Thyroid gland (tissue), 4 donors: ENCODE measurements at regions not wholly inside any gene's neighbourhood (a gene's known extent, or its start where the extent isn't known, plus 50 kb on each side); places are given as distances from the start of the nearest gene placed in this dataset.

Experiments used
- CTCF ChIP-seq, 6 experiments: fragments of 200-600 bp in 3 of 6; fragments of 450-650 bp in 3 of 6; sonication (generic) in 3 of 6; IDR thresholded peaks; one replicate each; pipeline ENCODE4 v1.5.1; 2016 to 2019; ENCODE audit warnings: antibody characterized with exemption in 6 of 6, mild to moderate bottlenecking in 2 of 6, inconsistent platforms in 1 of 6, moderate library complexity in 1 of 6
- POLR2A ChIP-seq, 2 donors: fragments of 450-650 bp; IDR thresholded peaks; one replicate each; pipeline ENCODE4 v1.6.1; 2017; ENCODE audit warnings: antibody characterized with exemption in 2 of 2, mild to moderate bottlenecking in 2 of 2, moderate library complexity in 1 of 2

- no peak for TF ChIP-seq CTCF (IDR thresholded peaks at IDR 0.05)
- no peak for TF ChIP-seq POLR2A (IDR thresholded peaks at IDR 0.05)
Measured at GRCh38 chr15:37691911-37692310, 242.5 kb upstream of the TMCO5A start.
